A172 (cell line): ENCODE measurements at regions not wholly inside any gene's neighbourhood (a gene's known extent, or its start where the extent isn't known, plus 50 kb on each side); places are given as distances from the start of the nearest gene placed in this dataset.

Experiments
- DNase-seq: peaks from one replicate; pipeline ENCODE4 v3.0.0-alpha.2; 2015; ENCODE audit warnings: low spot score

- DNase-seq, result no peak
Measured at GRCh38 chr17:70017112-70017511, 57.9 kb upstream of the KCNJ16 start.

GRCh38 chr17:70017941-70018340 lies 57.1 kb upstream of the KCNJ16 start:
- no peak for DNase-seq

GRCh38 chr17:70021726-70022125 lies 53.3 kb upstream of the KCNJ16 start:
- DNase-seq, result no peak

- peak; percentile 3 for DNase-seq
Measured at GRCh38 chr17:70022175-70022574, 52.9 kb upstream of the KCNJ16 start.

DNA sequence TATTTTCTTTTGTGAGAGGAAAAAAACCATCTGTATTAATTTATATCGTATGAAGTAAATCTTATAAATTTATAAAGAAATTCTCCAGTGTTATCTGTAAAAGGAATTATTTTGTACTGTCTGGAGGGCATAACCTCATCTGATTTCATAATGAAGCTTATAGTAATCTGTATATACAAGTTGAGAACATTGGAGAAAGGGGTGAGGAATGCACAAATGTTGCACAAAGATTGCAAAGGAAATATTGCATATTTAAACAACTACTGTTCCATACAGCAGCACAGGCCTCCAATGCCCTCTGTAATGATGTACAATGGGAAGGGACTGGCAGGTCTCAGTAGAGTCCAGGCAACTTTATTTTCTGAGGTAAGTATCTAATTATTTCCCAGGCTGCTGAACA lies 50.8 kb upstream of the KCNJ16 start:
- no peak for DNase-seq
